Astrocyte (in vitro differentiated cells and primary cell): ENCODE measurements at regions not wholly inside any gene's neighbourhood (a gene's known extent, or its start where the extent isn't known, plus 50 kb on each side); places are given as distances from the start of the nearest gene placed in this dataset.
A peak's percentile ranks its signal among the peaks of the same experiment; 100 is the strongest.

ENCODE experiments used
- DNase-seq: peaks from one replicate; pipeline ENCODE4 v3.0.0-alpha.2; 2010; ENCODE audit warnings: low read depth
- FAIRE-seq: peaks from 2 replicates; lab custom pipeline; 2011; peaks lifted over from hg19 to GRCh38; lab: Jason Lieb, UNC
- H2AFZ ChIP-seq: 2 replicates; pipeline ENCODE4 v1.6.0; 2012; ENCODE audit warnings: low read depth, low read length, inconsistent platforms
- H3K27ac ChIP-seq: 2 replicates; pipeline ENCODE4 v1.5.1; 2011; ENCODE audit warnings: low read depth, low read length, inconsistent platforms
- H3K27me3 ChIP-seq: 2 replicates; pipeline ENCODE4 v1.6.0; 2011; ENCODE audit warnings: low read length, inconsistent platforms; ENCODE audit not compliant: insufficient read depth
- H3K36me3 ChIP-seq: 2 replicates; pipeline ENCODE4 v1.5.1; 2011; ENCODE audit warnings: low read length, inconsistent platforms; ENCODE audit not compliant: insufficient read depth
- H3K4me1 ChIP-seq: 2 replicates; pipeline ENCODE4 v1.5.1; 2011; ENCODE audit warnings: low read length, inconsistent platforms; ENCODE audit not compliant: insufficient read depth
- H3K4me2 ChIP-seq: 2 replicates; pipeline ENCODE4 v1.6.0; 2012; ENCODE audit warnings: low read length, inconsistent platforms
- H3K4me3 ChIP-seq: 2 replicates; pipeline ENCODE4 v1.5.1; 2011; ENCODE audit warnings: low read depth, mild to moderate bottlenecking, low read length, inconsistent platforms; ENCODE audit not compliant: insufficient read depth
- H3K79me2 ChIP-seq: 2 replicates; pipeline ENCODE4 v1.6.0; 2012; ENCODE audit warnings: mild to moderate bottlenecking, low read length, inconsistent platforms; ENCODE audit not compliant: insufficient read depth
- H3K9ac ChIP-seq: 2 replicates; pipeline ENCODE4 v1.6.0; 2012; ENCODE audit warnings: mild to moderate bottlenecking, low read length, inconsistent platforms
- H3K9me3 ChIP-seq: 2 replicates; pipeline ENCODE4 v1.5.1; 2012; ENCODE audit warnings: low read depth, mild to moderate bottlenecking, low read length, inconsistent platforms; ENCODE audit not compliant: insufficient read depth
- H4K20me1 ChIP-seq: 2 replicates; pipeline ENCODE4 v1.6.0; 2012; ENCODE audit warnings: low read length, inconsistent platforms; ENCODE audit not compliant: insufficient read depth
- H3K27ac Mint-ChIP-seq: one replicate; pipeline ENCODE4 v1.8.0; 2021; ENCODE audit warnings: mild to moderate bottlenecking, mixed read lengths; ENCODE audit not compliant: unreplicated experiment
- H3K27me3 Mint-ChIP-seq: one replicate; pipeline ENCODE4 v1.8.0; 2021; ENCODE audit warnings: low read depth, mixed read lengths; ENCODE audit not compliant: unreplicated experiment
- H3K36me3 Mint-ChIP-seq: one replicate; pipeline ENCODE4 v1.8.0; 2021; ENCODE audit warnings: low read depth, mixed read lengths; ENCODE audit not compliant: unreplicated experiment
- H3K4me1 Mint-ChIP-seq: one replicate; pipeline ENCODE4 v1.8.0; 2021; ENCODE audit warnings: low read depth, mixed read lengths; ENCODE audit not compliant: unreplicated experiment
- H3K4me3 Mint-ChIP-seq: one replicate; pipeline ENCODE4 v1.8.0; 2021; ENCODE audit warnings: mild to moderate bottlenecking, moderate library complexity, mixed read lengths; ENCODE audit not compliant: unreplicated experiment
- H3K9me3 Mint-ChIP-seq: one replicate; pipeline ENCODE4 v1.8.0; 2021; ENCODE audit warnings: mild to moderate bottlenecking, mixed read lengths; ENCODE audit not compliant: unreplicated experiment
- EZH2 ChIP-seq: IDR thresholded peaks from 2 replicates; pipeline ENCODE4 v1.6.1; 2012; ENCODE audit warnings: mild to moderate bottlenecking, low read length, inconsistent platforms; ENCODE audit not compliant: insufficient read depth
- TF ChIP-seq, protein P1 (sequence below): IDR thresholded peaks from 2 replicates; pipeline ENCODE4 v1.5.1; 2011; ENCODE audit warnings: low read depth, mild to moderate bottlenecking, inconsistent platforms, low read length, moderate library complexity; ENCODE audit not compliant: insufficient read depth

DNA sequence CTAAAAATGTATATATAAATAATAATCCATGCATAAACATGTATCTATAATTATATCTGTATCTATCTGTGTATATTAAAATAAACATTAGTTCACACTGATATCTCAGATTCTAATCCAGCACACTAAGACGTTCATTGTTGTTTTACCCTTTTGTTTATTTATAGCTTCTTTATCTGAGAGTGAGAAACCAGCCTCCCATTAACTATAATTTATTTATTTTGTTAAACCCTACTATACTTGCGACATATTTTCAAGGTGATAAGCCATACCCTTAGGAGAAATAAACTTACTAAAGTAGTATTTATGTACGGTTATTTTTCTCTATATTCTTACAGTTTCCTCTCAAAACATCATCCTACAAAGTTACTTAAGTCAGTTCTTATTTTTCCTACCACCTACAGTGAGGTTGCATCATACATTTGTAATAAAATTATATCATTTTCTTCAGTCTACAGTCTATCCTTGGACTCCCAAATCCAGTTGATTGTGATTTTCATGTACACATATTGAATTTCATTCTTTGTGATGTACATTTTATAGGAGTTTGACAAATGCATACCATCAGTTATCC lies 726.4 kb upstream of the FAM174A start:
- no peaks in the 10 kb centered on the region for H3K27me3 ChIP-seq
- Mint-ChIP-seq H3K4me3 (no peak overlapping the region), H3K27me3 (no peaks in the 10 kb centered on the region), H3K36me3 (no peaks in the 10 kb centered on the region), H3K27ac (no peak overlapping the region), H3K4me1 (peaks cover 6% of the 10 kb centered on the region), H3K9me3 (peaks cover 2% of the 10 kb centered on the region)
- no peaks in the 10 kb centered on the region for H3K36me3 ChIP-seq
- H3K79me2 ChIP-seq, result no peaks in the 10 kb centered on the region
- H3K4me3 ChIP-seq, result no peak overlapping the region
- no peak overlapping the region for H2AFZ ChIP-seq
- no peaks in the 10 kb centered on the region for H3K9me3 ChIP-seq
- no peak overlapping the region for H3K9ac ChIP-seq
- H4K20me1 ChIP-seq, result no peaks in the 10 kb centered on the region
- FAIRE-seq (no peak), DNase-seq (no peak)
- TF ChIP-seq, protein P1, sequence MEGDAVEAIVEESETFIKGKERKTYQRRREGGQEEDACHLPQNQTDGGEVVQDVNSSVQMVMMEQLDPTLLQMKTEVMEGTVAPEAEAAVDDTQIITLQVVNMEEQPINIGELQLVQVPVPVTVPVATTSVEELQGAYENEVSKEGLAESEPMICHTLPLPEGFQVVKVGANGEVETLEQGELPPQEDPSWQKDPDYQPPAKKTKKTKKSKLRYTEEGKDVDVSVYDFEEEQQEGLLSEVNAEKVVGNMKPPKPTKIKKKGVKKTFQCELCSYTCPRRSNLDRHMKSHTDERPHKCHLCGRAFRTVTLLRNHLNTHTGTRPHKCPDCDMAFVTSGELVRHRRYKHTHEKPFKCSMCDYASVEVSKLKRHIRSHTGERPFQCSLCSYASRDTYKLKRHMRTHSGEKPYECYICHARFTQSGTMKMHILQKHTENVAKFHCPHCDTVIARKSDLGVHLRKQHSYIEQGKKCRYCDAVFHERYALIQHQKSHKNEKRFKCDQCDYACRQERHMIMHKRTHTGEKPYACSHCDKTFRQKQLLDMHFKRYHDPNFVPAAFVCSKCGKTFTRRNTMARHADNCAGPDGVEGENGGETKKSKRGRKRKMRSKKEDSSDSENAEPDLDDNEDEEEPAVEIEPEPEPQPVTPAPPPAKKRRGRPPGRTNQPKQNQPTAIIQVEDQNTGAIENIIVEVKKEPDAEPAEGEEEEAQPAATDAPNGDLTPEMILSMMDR, result no peak
- no peak for TF ChIP-seq EZH2
- no peak overlapping the region for H3K4me2 ChIP-seq
- H3K4me1 ChIP-seq, result no peaks in the 10 kb centered on the region
- H3K27ac ChIP-seq, result no peak overlapping the region

DNA sequence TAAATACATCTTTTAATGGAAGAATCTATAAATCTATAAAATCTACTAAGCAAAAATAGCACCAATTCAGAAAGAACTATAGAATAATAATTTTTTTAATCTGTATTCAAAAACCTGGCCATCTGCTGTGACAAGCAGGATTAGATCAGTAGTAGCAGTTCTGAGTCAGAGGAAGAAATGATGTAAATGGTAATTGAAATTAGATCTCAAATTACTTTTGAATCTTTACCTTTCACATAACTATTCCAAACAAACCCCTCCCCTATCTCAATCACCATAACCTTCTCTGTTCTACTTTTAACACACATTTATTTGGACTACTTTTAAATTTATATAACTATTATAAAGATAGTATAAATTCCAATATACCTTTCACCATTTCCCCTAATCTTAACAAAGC lies 727.8 kb upstream of the FAM174A start:
- Mint-ChIP-seq H3K4me1 (peaks cover 6% of the 10 kb centered on the region), H3K27ac (no peak overlapping the region), H3K4me3 (no peak overlapping the region), H3K36me3 (no peaks in the 10 kb centered on the region), H3K27me3 (no peaks in the 10 kb centered on the region), H3K9me3 (peaks cover 2% of the 10 kb centered on the region)
- Histone ChIP-seq H3K79me2 (no peaks in the 10 kb centered on the region), H3K4me2 (no peak overlapping the region), H3K9me3 (no peaks in the 10 kb centered on the region), H4K20me1 (no peaks in the 10 kb centered on the region), H3K4me1 (no peaks in the 10 kb centered on the region), H3K27me3 (no peaks in the 10 kb centered on the region), H2AFZ (no peak overlapping the region), H3K36me3 (no peaks in the 10 kb centered on the region), H3K4me3 (no peak overlapping the region), H3K9ac (no peak overlapping the region), H3K27ac (no peak overlapping the region)
- FAIRE-seq, result no peak
- TF ChIP-seq, protein P1, result no peak
- TF ChIP-seq EZH2, result no peak
- DNase-seq, result no peak

DNA sequence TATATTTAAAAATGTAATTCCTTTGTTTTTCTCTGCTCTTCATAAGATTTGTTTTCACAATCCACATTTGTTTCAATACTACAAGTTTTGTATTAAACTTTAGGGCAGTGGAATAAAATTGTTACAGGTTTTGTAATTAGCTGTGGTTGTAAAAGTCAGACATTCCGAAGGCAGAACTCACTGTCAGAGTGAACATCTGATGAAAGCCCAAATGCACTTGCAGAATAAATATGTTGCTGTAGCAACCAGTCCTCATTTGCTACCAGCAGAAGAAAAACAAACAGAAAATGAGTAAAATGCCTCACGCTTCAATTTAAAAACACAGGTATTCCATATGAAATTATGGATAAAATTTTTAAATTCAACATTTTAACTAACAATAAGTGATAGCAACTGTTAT lies 740.1 kb upstream of the FAM174A start:
- H3K79me2 ChIP-seq, result no peaks in the 10 kb centered on the region
- H3K4me3 ChIP-seq, result no peak overlapping the region
- H3K9me3 ChIP-seq, result no peaks in the 10 kb centered on the region
- no peak overlapping the region for H2AFZ ChIP-seq
- H3K4me3 Mint-ChIP-seq, result no peak overlapping the region
- no peaks in the 10 kb centered on the region for H3K36me3 Mint-ChIP-seq
- H3K9me3 Mint-ChIP-seq, result no peaks in the 10 kb centered on the region
- H3K36me3 ChIP-seq, result no peaks in the 10 kb centered on the region
- H3K27ac Mint-ChIP-seq, result peak overlapping the region; percentile 77
- no peaks in the 10 kb centered on the region for H3K4me1 ChIP-seq
- FAIRE-seq, result no peak
- no peaks in the 10 kb centered on the region for H4K20me1 ChIP-seq
- no peaks in the 10 kb centered on the region for H3K27me3 ChIP-seq
- TF ChIP-seq, protein P1, result no peak
- TF ChIP-seq EZH2, result no peak
- no peaks in the 10 kb centered on the region for H3K27me3 Mint-ChIP-seq
- H3K9ac ChIP-seq, result no peak overlapping the region
- H3K4me2 ChIP-seq, result no peak overlapping the region
- DNase-seq, result peak; percentile 11
- no peak overlapping the region for H3K27ac ChIP-seq
- H3K4me1 Mint-ChIP-seq, result peaks cover 1% of the 10 kb centered on the region
